GM19324 (cell line): ENCODE measurements at regions not wholly inside any gene's neighbourhood (a gene's known extent, or its start where the extent isn't known, plus 50 kb on each side); places are given as distances from the start of the nearest gene placed in this dataset.
"Not testable (repeated sequence)": the region's sequence is repeated elsewhere in the genome, so short reads cannot be mapped to it uniquely, and the experiment has no call there.

Experiments
- ATAC-seq: cut with Tn5 transposase; IDR thresholded peaks from one replicate; pipeline ENCODE4 v1.9.1; 2021; ENCODE audit warnings: mild to moderate bottlenecking, moderate library complexity; ENCODE audit not compliant: unreplicated experiment, low FRiP score

DNA sequence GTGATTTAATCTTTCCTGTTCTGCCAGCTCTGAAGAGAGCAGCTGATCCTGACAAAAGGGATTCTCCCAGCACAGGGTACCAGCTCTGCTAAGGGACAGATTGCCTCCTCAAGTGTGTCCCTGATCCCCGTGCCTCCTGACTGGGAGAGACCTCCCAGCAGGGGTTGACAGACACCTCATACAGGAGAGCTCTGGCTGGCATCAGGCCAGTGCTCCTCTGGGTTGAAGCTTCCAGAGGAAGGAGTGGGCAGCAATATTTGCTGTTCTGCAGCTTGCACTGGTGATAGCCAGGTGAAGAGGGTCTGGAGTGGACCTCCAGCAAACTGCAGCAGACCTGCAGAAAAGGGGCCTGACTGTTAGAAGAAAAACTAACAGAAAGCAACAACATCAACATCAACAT lies 105.0 kb upstream of the GORAB start:
- not testable (repeated sequence) for ATAC-seq

DNA sequence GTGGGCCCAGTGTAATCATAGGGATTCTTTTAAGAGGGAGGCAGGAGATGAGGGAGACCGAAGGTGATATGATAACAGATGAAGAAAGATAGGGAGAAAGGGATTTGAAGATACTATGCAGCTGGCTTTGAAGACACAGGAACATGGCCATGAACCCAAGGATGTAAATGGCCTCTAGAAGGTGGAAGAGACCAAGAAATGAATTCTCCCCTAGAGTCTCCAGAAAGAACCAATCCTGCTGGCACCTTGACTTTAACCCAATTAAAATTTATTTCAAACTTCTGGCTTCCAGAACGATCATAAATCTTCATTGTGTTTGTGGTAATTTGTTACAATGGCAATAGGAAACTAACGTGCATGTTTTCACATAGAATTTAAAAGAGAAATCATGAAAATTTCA lies 95.0 kb upstream of the GORAB start:
- no peak for ATAC-seq

DNA sequence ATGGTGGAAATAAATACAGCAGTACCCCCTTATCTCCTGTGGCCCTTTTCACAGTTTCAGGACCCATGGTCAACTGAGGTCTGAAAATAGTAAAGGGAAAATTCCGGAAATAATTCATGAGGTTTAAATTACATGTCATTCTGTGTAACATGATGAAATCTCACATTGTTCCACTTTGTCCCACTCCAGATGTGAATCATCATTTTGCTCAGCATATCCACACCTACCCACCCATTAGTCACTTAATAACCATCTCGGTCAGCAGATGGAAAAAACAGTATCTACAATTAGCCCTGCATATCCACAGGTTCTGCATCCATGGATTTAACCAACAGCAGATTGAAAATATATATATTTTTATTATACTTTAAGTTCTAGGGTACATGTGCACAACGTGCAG lies 86.9 kb upstream of the GORAB start:
- ATAC-seq: no peak

- no peak for ATAC-seq
Observed at GRCh38 chr1:170448661-170449158, 83.3 kb upstream of the GORAB start.

DNA sequence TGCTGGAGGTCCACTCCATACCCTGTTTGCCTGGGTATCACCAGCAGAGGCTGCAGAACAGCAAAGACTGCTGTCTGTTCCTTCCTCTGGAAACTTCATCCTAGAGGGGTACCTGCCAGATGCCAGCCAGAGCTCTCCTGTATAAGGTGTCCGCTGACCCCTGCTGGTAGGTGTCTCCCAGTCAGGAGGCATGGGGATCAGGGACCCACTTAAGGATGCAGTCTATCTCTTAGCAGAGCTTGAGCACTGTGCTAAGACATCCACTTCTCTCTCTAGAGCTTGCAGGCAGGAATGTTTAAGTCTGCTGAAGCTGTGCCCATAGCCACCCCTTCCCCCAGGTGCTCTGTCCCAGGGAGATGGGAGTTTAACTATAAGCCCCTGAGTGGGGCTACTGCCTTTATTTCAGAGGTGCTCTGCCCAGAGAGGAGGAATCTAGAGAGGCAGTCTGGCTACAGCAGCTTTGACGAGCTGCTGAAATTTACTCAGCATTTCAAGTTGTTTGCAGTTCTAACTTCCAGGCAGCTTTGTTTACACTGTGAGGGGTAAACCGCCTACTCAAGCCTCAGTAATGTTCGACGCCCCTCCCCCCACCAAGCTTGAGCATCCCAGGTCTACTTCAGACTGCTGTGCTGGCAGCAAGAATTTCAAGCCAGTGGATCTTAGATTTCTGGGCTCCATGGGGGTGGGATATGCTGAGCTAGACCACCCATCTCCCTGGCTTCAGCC lies 74.5 kb upstream of the GORAB start:
- not testable (repeated sequence) for ATAC-seq

DNA sequence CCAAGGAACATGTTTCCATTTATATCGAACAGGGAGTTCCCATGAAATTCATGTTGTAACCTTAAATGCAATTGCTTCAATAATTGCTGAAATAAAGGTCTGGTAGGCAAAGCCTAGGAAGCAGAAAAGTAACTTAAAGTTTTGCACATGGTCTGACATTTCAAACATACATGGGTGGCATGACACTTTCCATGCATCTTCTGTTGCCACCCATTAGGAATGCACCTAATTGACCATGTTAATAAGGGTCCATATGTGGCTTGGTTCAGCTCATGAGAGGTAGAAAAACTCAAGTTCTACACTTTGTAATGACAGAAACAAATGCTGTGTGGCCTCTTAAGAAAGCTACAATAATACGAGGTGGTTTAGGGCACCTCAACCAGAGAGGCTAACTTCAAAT lies 72.0 kb upstream of the GORAB start:
- no peak for ATAC-seq

GRCh38 chr1:170460414-170461155 lies 71.4 kb upstream of the GORAB start:
- no peak for ATAC-seq

GRCh38 chr1:170461291-170461747 lies 70.6 kb upstream of the GORAB start:
- ATAC-seq: no peak

DNA sequence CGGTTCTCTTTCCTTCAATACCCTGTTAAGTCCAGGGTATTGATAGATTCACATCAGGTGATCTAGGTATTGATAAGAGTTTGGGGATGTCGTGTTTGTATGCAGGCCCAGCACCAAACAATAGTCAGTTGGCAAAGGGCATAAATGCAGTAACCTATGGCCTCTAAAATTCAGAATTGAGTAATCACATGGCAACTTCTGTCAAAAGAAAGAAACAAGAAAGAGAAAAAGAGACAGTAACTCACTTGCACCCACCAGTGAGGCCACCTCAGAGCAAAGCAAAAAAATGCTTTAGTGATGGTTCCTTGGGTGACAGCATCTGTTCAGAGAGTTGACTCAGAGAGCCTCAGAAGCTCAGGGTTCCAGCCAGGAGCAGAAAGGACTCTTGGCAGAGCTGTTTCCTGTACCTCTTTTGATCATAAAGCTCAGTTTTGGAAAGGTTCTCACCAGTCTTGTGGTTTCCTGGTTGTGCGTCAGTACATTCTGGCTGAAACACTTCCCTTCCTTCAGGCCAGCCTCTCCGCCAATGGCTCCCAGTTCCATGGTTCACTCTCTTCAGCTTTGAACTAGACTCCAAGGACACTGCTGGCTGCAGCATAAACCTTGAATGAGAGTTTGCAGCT lies 70.1 kb upstream of the GORAB start:
- ATAC-seq: no peak

DNA sequence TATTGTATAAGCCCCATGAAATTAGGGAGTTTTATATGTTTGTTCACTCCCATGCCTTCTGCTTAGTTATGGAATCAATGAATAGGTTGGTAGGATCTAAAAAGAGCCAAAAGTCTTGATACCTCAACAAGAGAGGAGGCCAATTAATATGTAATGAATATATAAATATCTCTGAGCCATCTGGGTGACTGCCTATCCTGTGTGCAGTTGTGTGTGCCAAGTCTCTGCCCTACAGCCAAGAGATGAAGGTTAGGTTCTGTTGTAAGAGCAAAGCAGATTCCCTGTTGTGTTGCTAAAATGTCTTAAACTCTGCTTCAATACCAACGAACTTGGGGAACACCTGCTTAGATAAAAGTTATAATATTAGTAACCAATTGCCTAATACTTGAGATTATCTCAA lies 61.8 kb upstream of the GORAB start:
- no peak for ATAC-seq

DNA sequence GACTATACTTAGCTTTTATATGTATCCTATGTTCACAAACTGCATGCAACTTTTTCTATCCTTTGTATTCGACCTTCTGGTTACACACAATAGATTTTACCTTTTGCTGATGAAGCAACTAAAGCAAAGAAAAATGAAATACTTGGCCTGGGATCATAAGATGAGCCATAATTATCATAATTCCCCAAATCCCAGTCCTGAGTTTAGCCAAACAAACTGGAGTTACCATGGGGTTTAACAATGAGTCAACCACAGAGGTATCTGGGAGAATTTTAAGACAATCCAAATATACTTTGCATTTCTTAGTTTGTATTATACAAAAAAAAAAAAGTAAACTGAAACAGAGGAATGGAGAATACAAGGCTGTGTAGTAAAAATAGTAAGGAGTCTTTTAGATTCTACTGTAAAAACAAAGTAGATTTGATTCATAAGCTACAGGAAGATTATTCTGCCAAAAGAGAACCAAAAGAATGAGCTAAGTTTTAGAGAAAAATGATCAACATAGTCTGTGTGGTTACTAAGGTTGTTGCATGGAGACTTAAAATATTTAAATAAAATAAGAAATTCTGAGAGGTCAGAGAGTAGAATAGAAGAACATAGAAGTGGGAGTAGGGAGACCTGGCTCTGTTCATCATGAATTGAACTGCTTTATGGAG lies 60.4 kb upstream of the GORAB start:
- ATAC-seq: no peak

- ATAC-seq: no peak
Observed at GRCh38 chr1:170481000-170481399, 51.0 kb upstream of the GORAB start.
